Parathyroid adenoma (tissue), 2 donors: ENCODE measurements at regions not wholly inside any gene's neighbourhood (a gene's known extent, or its start where the extent isn't known, plus 50 kb on each side); places are given as distances from the start of the nearest gene placed in this dataset.

ENCODE experiments used
- H2AFZ ChIP-seq: fragments of 300-600 bp; sonication (generic); one replicate; pipeline ENCODE4 v1.7.0; 2017; ENCODE audit warnings: antibody characterized with exemption, mild to moderate bottlenecking
- H3K27ac ChIP-seq: fragments of 300-600 bp; sonication (generic); one replicate; pipeline ENCODE4 v1.7.0; 2017
- H3K27me3 ChIP-seq: fragments of 300-600 bp; sonication (generic); one replicate; pipeline ENCODE4 v1.7.0; 2017; ENCODE audit warnings: low read length; ENCODE audit not compliant: control insufficient read depth, insufficient read depth
- H3K36me3 ChIP-seq: fragments of 300-600 bp; sonication (generic); one replicate; pipeline ENCODE4 v1.7.0; 2017; ENCODE audit warnings: low read length; ENCODE audit not compliant: control insufficient read depth, insufficient read depth
- H3K4me1 ChIP-seq: fragments of 300-600 bp; sonication (generic); one replicate; pipeline ENCODE4 v1.7.0; 2017; ENCODE audit warnings: control low read depth
- H3K4me2 ChIP-seq: fragments of 300-600 bp; sonication (generic); one replicate; pipeline ENCODE4 v1.7.0; 2017; ENCODE audit warnings: low read length
- H3K4me3 ChIP-seq: fragments of 300-600 bp; sonication (generic); one replicate; pipeline ENCODE4 v1.7.0; 2017; ENCODE audit warnings: low read depth, low read length
- H3K79me2 ChIP-seq: fragments of 300-600 bp; sonication (generic); one replicate; pipeline ENCODE4 v1.7.0; 2017; ENCODE audit warnings: control low read depth
- H3K9ac ChIP-seq: fragments of 300-600 bp; sonication (generic); one replicate; pipeline ENCODE4 v1.7.0; 2017; ENCODE audit warnings: mild to moderate bottlenecking
- H3K9me3 ChIP-seq: fragments of 300-600 bp; sonication (generic); one replicate; pipeline ENCODE4 v1.7.0; 2017; ENCODE audit warnings: low read length; ENCODE audit not compliant: control insufficient read depth
- CTCF ChIP-seq: fragments of 300-600 bp; sonication (generic); IDR thresholded peaks from one replicate; pipeline ENCODE4 v1.7.0; 2017; ENCODE audit warnings: antibody characterized with exemption, mild to moderate bottlenecking
- donor health status: primary hyperparathyroidism.

GRCh38 chr11:127531167-127531566 lies 530.6 kb upstream of the KIRREL3 start:
- H3K79me2 ChIP-seq = no peaks in the 10 kb centered on the region
- H3K9me3 ChIP-seq = no peaks in the 10 kb centered on the region
- no peaks in the 10 kb centered on the region for H3K27me3 ChIP-seq
- no peak overlapping the region for H3K9ac ChIP-seq
- no peak overlapping the region for H3K4me2 ChIP-seq
- H3K4me3 ChIP-seq = no peak overlapping the region
- no peak overlapping the region for H2AFZ ChIP-seq
- no peaks in the 10 kb centered on the region for H3K36me3 ChIP-seq
- no peak for TF ChIP-seq CTCF
- no peaks in the 10 kb centered on the region for H3K4me1 ChIP-seq
- no peak overlapping the region for H3K27ac ChIP-seq

- Histone ChIP-seq H3K9me3 (no peaks in the 10 kb centered on the region), H3K9ac (no peak overlapping the region), H2AFZ (no peak overlapping the region), H3K79me2 (no peaks in the 10 kb centered on the region), H3K4me1 (no peaks in the 10 kb centered on the region), H3K4me2 (no peak overlapping the region), H3K4me3 (no peak overlapping the region), H3K27me3 (no peaks in the 10 kb centered on the region), H3K36me3 (no peaks in the 10 kb centered on the region), H3K27ac (no peak overlapping the region)
- TF ChIP-seq CTCF = no peak
These were observed 527.7 kb upstream of the KIRREL3 start for GRCh38 chr11:127528297-127528696.

- H3K27ac ChIP-seq = no peak overlapping the region
- no peak overlapping the region for H3K9ac ChIP-seq
- H3K4me1 ChIP-seq = no peaks in the 10 kb centered on the region
- no peaks in the 10 kb centered on the region for H3K27me3 ChIP-seq
- H3K4me3 ChIP-seq = no peak overlapping the region
- H3K9me3 ChIP-seq = no peaks in the 10 kb centered on the region
- H3K4me2 ChIP-seq = no peak overlapping the region
- no peaks in the 10 kb centered on the region for H3K36me3 ChIP-seq
- no peak for TF ChIP-seq CTCF
- H2AFZ ChIP-seq = no peak overlapping the region
- no peaks in the 10 kb centered on the region for H3K79me2 ChIP-seq
These were observed 524.0 kb upstream of the KIRREL3 start for GRCh38 chr11:127524618-127525017.

- no peaks in the 10 kb centered on the region for H3K36me3 ChIP-seq
- no peak overlapping the region for H2AFZ ChIP-seq
- H3K9me3 ChIP-seq = no peaks in the 10 kb centered on the region
- no peaks in the 10 kb centered on the region for H3K79me2 ChIP-seq
- no peaks in the 10 kb centered on the region for H3K27me3 ChIP-seq
- H3K4me3 ChIP-seq = no peak overlapping the region
- H3K27ac ChIP-seq = no peak overlapping the region
- H3K4me1 ChIP-seq = no peaks in the 10 kb centered on the region
- H3K9ac ChIP-seq = no peak overlapping the region
- TF ChIP-seq CTCF = no peak
- no peak overlapping the region for H3K4me2 ChIP-seq
These were observed 520.8 kb upstream of the KIRREL3 start for GRCh38 chr11:127521413-127521812.

- Histone ChIP-seq H3K9me3 (no peaks in the 10 kb centered on the region), H3K36me3 (no peaks in the 10 kb centered on the region), H3K4me2 (no peak overlapping the region), H2AFZ (no peak overlapping the region), H3K27ac (no peak overlapping the region), H3K79me2 (no peaks in the 10 kb centered on the region), H3K4me3 (no peak overlapping the region), H3K27me3 (no peaks in the 10 kb centered on the region), H3K9ac (no peak overlapping the region), H3K4me1 (no peaks in the 10 kb centered on the region)
- TF ChIP-seq CTCF = no peak
These were observed 507.3 kb upstream of the KIRREL3 start for GRCh38 chr11:127507851-127508250.
